Vagina (tissue), 2 donors: ENCODE measurements at regions not wholly inside any gene's neighbourhood (a gene's known extent, or its start where the extent isn't known, plus 50 kb on each side); places are given as distances from the start of the nearest gene placed in this dataset.

Experiments
- DNase-seq, 2 donors: peaks; one replicate each; pipeline ENCODE4 v3.0.0-alpha.2; 2017; ENCODE audit errors: extremely low spot score in 2 of 2
- H3K27ac ChIP-seq: fragments of 200-600 bp; sonication (generic); one replicate; pipeline ENCODE4 v1.5.1; 2019
- H3K27me3 ChIP-seq: fragments of 200-600 bp; sonication (generic); one replicate; pipeline ENCODE4 v1.5.1; 2019
- H3K36me3 ChIP-seq, 2 donors: fragments of 200-600 bp; sonication (generic); one replicate each; pipeline ENCODE4 v1.5.1; 2017 to 2019
- H3K4me1 ChIP-seq: fragments of 200-600 bp; sonication (generic); one replicate; pipeline ENCODE4 v1.5.1; 2019
- H3K4me3 ChIP-seq, 2 donors: fragments of 200-600 bp; sonication (generic); 1 replicate in 1 of 2; 2 replicates in 1 of 2; pipeline ENCODE4 v1.5.1; 2016 to 2019
- H3K9me3 ChIP-seq: fragments of 200-600 bp; sonication (generic); one replicate; pipeline ENCODE4 v1.5.1; 2019
- CTCF ChIP-seq, 3 experiments: fragments of 450-650 bp in 2 of 3; fragments of 200-600 bp in 1 of 3; sonication (generic) in 1 of 3; IDR thresholded peaks; one replicate each; pipeline ENCODE4 v1.5.1; 2017 to 2019; ENCODE audit warnings: antibody characterized with exemption in 3 of 3, mild to moderate bottlenecking in 2 of 3, moderate library complexity in 2 of 3
- POLR2A ChIP-seq, 2 donors: fragments of 450-650 bp; IDR thresholded peaks; one replicate each; pipeline ENCODE4 v1.6.1; 2017; ENCODE audit warnings: antibody characterized with exemption in 2 of 2, mild to moderate bottlenecking in 2 of 2, moderate library complexity in 2 of 2
- POLR2AphosphoS5 ChIP-seq, 2 donors: sonication (generic); formaldehyde crosslinking; IDR thresholded peaks; one replicate each; pipeline ENCODE4 v1.9.0; 2017; ENCODE audit warnings: antibody characterized with exemption in 2 of 2, mild to moderate bottlenecking in 2 of 2, low read depth in 1 of 2; ENCODE audit not compliant: insufficient read depth in 1 of 2
- intact Hi-C: fragments of 100-400 bp; cut with DNase I; formaldehyde crosslinking; loops from one replicate; pipeline ENCODE4 v1.15.1; 2023

GRCh38 chr10:43964486-43964885 is 315.8 kb upstream of the ZNF32 start:
- no peaks in the 10 kb centered on the region for H3K36me3 ChIP-seq
- no peaks in the 10 kb centered on the region for H3K9me3 ChIP-seq
- no peak overlapping the region for H3K4me3 ChIP-seq
- no peak for DNase-seq
- peaks cover 34% of the 10 kb centered on the region for H3K4me1 ChIP-seq
- H3K27me3 ChIP-seq: no peaks in the 10 kb centered on the region
- intact Hi-C loops: loop anchor here (10.0 kb wide), 1 partner anchor 50 kb away; no protein-coding TSS in a partner anchor
- peak overlapping the region; percentile 24 for H3K27ac ChIP-seq
- TF ChIP-seq CTCF (IDR thresholded peaks at IDR 0.05) (no peak), POLR2A (IDR thresholded peaks at IDR 0.05) (no peak), POLR2AphosphoS5 (IDR thresholded peaks at IDR 0.05; ENCODE audit: insufficient read depth in 1 of 2, low read depth in 1 of 2) (no peak)

- Histone ChIP-seq H3K27ac (peak overlapping the region; percentile 24), H3K36me3 (no peaks in the 10 kb centered on the region), H3K4me1 (peaks cover 34% of the 10 kb centered on the region), H3K27me3 (no peaks in the 10 kb centered on the region), H3K9me3 (no peaks in the 10 kb centered on the region), H3K4me3 (no peak overlapping the region)
- intact Hi-C loops: loop anchor here (10.0 kb wide), 1 partner anchor 51 kb away; no protein-coding TSS in a partner anchor
- TF ChIP-seq POLR2A (IDR thresholded peaks at IDR 0.05) (no peak), POLR2AphosphoS5 (IDR thresholded peaks at IDR 0.05; ENCODE audit: insufficient read depth in 1 of 2, low read depth in 1 of 2) (no peak), CTCF (IDR thresholded peaks at IDR 0.05) (no peak)
- DNase-seq: peak; percentile 67 to 76
Measured at GRCh38 chr10:43963793-43964425, 315.2 kb upstream of the ZNF32 start.

- no peak overlapping the region for H3K27ac ChIP-seq
- H3K27me3 ChIP-seq: no peaks in the 10 kb centered on the region
- H3K36me3 ChIP-seq: no peaks in the 10 kb centered on the region
- H3K4me3 ChIP-seq: no peak overlapping the region
- peak; percentile 44 to 58 for DNase-seq
- intact Hi-C loops: loop anchor here (10.0 kb wide), 1 partner anchor 51 kb away; no protein-coding TSS in a partner anchor
- H3K4me1 ChIP-seq: peaks cover 34% of the 10 kb centered on the region
- H3K9me3 ChIP-seq: no peaks in the 10 kb centered on the region
- TF ChIP-seq CTCF (IDR thresholded peaks at IDR 0.05) (no peak), POLR2A (IDR thresholded peaks at IDR 0.05) (no peak), POLR2AphosphoS5 (IDR thresholded peaks at IDR 0.05; ENCODE audit: insufficient read depth in 1 of 2, low read depth in 1 of 2) (no peak)
Measured at GRCh38 chr10:43963379-43963778, 314.7 kb upstream of the ZNF32 start.

GRCh38 chr10:43962346-43963191 is 313.9 kb upstream of the ZNF32 start:
- intact Hi-C loops: loop anchor here (10.0 kb wide), 1 partner anchor 52 kb away; no protein-coding TSS in a partner anchor
- TF ChIP-seq POLR2AphosphoS5 (IDR thresholded peaks at IDR 0.05; ENCODE audit: insufficient read depth in 1 of 2, low read depth in 1 of 2) (no peak), POLR2A (IDR thresholded peaks at IDR 0.05) (no peak), CTCF (IDR thresholded peaks at IDR 0.05) (no peak)
- Histone ChIP-seq H3K4me1 (peaks cover 34% of the 10 kb centered on the region), H3K36me3 (no peaks in the 10 kb centered on the region), H3K27me3 (no peaks in the 10 kb centered on the region), H3K27ac (no peak overlapping the region), H3K9me3 (no peaks in the 10 kb centered on the region), H3K4me3 (no peak overlapping the region)
- peak; percentile 74 to 93 for DNase-seq
